Esophagus muscularis mucosa (tissue), 4 donors: ENCODE measurements at regions not wholly inside any gene's neighbourhood (a gene's known extent, or its start where the extent isn't known, plus 50 kb on each side); places are given as distances from the start of the nearest gene placed in this dataset.

Source experiments
- DNase-seq: peaks from one replicate; pipeline ENCODE4 v3.0.0-alpha.2; 2017; ENCODE audit errors: extremely low spot score
- H3K27ac ChIP-seq, 4 donors: fragments of 200-600 bp; sonication (generic); replicated peaks in 1 of 4; 1 replicate in 3 of 4; 2 replicates in 1 of 4; pipeline ENCODE4 v1.5.1; 2016 to 2019; ENCODE audit warnings: mild to moderate bottlenecking in 1 of 4
- H3K27me3 ChIP-seq, 4 donors: fragments of 200-600 bp; sonication (generic); one replicate each; pipeline versions ENCODE4 v1.5.1 to v1.6.0; 2016 to 2019
- H3K36me3 ChIP-seq, 4 donors: fragments of 200-600 bp; sonication (generic); one replicate each; pipeline ENCODE4 v1.5.1; 2016 to 2019
- H3K4me1 ChIP-seq, 4 donors: fragments of 200-600 bp; sonication (generic); one replicate each; pipeline ENCODE4 v1.5.1; 2016 to 2019
- H3K4me3 ChIP-seq, 4 donors: fragments of 200-600 bp; sonication (generic); 1 replicate in 2 of 4; 2 replicates in 2 of 4; pipeline ENCODE4 v1.5.1; 2016 to 2019; ENCODE audit warnings: mild to moderate bottlenecking in 4 of 4, moderate library complexity in 1 of 4
- H3K9me3 ChIP-seq, 4 donors: fragments of 200-600 bp; sonication (generic); 1 replicate in 3 of 4; 2 replicates in 1 of 4; pipeline ENCODE4 v1.5.1; 2016 to 2019
- CTCF ChIP-seq, 3 experiments: fragments of 200-600 bp in 2 of 3; fragments of 450-650 bp in 1 of 3; sonication (generic) in 2 of 3; IDR thresholded peaks; one replicate each; pipeline ENCODE4 v1.5.1; 2017 to 2019; ENCODE audit warnings: antibody characterized with exemption in 3 of 3, mild to moderate bottlenecking in 2 of 3, moderate library complexity in 1 of 3
- EP300 ChIP-seq: sonication (generic); formaldehyde crosslinking; IDR thresholded peaks from one replicate; pipeline ENCODE4 v1.6.1; 2017; ENCODE audit warnings: antibody characterized with exemption
- POLR2A ChIP-seq: fragments of 450-650 bp; IDR thresholded peaks from one replicate; pipeline ENCODE4 v1.6.1; 2017; ENCODE audit warnings: antibody characterized with exemption, moderate library complexity, mild to moderate bottlenecking, low read depth
- POLR2AphosphoS5 ChIP-seq, 2 donors: sonication (generic); formaldehyde crosslinking; IDR thresholded peaks; one replicate each; pipeline ENCODE4 v1.6.1; 2017; ENCODE audit warnings: antibody characterized with exemption in 2 of 2
- whole genome bisulfite sequencing: methylation state at CpG from one replicate; pipeline ENCODE4 v1.1.5; 2018; 5-methylcytosine and 5-hydroxymethylcytosine counted together
- intact Hi-C: fragments of 100-400 bp; cut with DNase I; formaldehyde crosslinking; loops from one replicate; pipeline ENCODE4 v1.15.1; 2023

GRCh38 chrX:68945081-68945602 lies 116.3 kb downstream of the EFNB1 start:
- Histone ChIP-seq H3K4me1 (peaks cover 0 to 11% (median 2%) of the 10 kb centered on the region in 4 donors), H3K27me3 (no peaks in the 10 kb centered on the region), H3K4me3 (no peak overlapping the region), H3K27ac (no peak overlapping the region), H3K9me3 (no peaks in the 10 kb centered on the region), H3K36me3 (no peaks in the 10 kb centered on the region)
- WGBS = 85% methylated on average over 2 of the region's 2 CpGs
- TF ChIP-seq EP300 (no peak), POLR2A (no peak), CTCF (IDR thresholded peaks at IDR 0.05) (no peak), POLR2AphosphoS5 (IDR thresholded peaks at IDR 0.05) (no peak)
- peak; percentile 55 for DNase-seq
- intact Hi-C loops = no loop called here

- Histone ChIP-seq H3K9me3 (no peaks in the 10 kb centered on the region), H3K4me1 (peaks cover 0 to 11% (median 2%) of the 10 kb centered on the region in 4 donors), H3K36me3 (no peaks in the 10 kb centered on the region), H3K27ac (no peak overlapping the region), H3K4me3 (no peak overlapping the region), H3K27me3 (no peaks in the 10 kb centered on the region)
- no peak for DNase-seq
- WGBS = 71% methylated on average over 2 of the region's 2 CpGs
- TF ChIP-seq POLR2A (no peak), CTCF (IDR thresholded peaks at IDR 0.05) (no peak), POLR2AphosphoS5 (IDR thresholded peaks at IDR 0.05) (no peak), EP300 (no peak)
- intact Hi-C loops = no loop called here
These were observed 115.4 kb downstream of the EFNB1 start for GRCh38 chrX:68944211-68944610.

DNA sequence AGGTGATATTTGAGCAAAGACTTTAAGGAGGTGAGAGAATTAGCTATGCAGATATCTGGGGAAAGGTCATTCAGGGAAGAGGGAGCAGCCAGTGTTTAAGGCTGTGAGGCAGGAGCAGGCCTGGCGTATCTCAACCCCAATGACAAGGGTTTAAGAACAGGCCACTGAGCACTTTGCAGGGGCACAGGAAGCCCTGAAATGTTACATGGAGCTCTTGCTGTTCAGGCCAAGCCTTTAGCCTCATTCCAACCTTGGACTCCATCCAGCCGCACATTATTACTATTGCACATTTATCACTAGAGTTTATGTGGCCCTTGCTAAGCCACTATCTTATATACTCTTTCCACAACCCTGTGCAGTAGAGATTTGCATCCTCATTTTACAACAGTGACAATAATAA lies 114.0 kb downstream of the EFNB1 start:
- Histone ChIP-seq H3K27me3 (no peaks in the 10 kb centered on the region), H3K36me3 (no peaks in the 10 kb centered on the region), H3K27ac (no peak overlapping the region), H3K4me3 (no peak overlapping the region), H3K4me1 (peaks cover 0 to 11% (median 2%) of the 10 kb centered on the region in 4 donors), H3K9me3 (no peaks in the 10 kb centered on the region)
- intact Hi-C loops = no loop called here
- TF ChIP-seq POLR2A (no peak), EP300 (no peak), POLR2AphosphoS5 (IDR thresholded peaks at IDR 0.05) (no peak), CTCF (IDR thresholded peaks at IDR 0.05) (no peak)
- no peak for DNase-seq
- WGBS = 81% methylated on average over 2 of the region's 2 CpGs

DNA sequence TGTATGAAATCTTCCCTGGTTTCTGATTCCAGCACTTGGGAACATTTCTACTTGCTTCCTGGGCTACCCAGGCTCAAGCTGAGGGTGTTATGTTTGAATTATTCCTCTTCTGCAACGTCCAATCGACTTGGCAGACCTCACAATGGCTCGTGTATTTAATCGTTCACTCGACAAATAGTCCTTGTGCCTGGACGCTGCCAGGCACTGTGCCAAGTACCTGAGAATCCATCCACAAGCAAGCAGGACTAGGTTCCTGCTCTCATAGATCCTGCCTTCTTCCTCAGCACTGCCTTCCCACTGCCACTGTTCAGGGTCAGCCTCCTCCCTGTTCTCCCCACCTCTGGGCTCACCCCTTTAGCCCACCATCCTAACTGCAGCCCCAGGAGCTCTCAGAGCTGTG lies 113.3 kb downstream of the EFNB1 start:
- intact Hi-C loops = no loop called here
- Histone ChIP-seq H3K36me3 (no peaks in the 10 kb centered on the region), H3K27ac (no peak overlapping the region), H3K4me3 (no peak overlapping the region), H3K9me3 (no peaks in the 10 kb centered on the region), H3K27me3 (no peaks in the 10 kb centered on the region), H3K4me1 (peaks cover 0 to 11% (median 2%) of the 10 kb centered on the region in 4 donors)
- TF ChIP-seq EP300 (no peak), POLR2A (no peak), POLR2AphosphoS5 (IDR thresholded peaks at IDR 0.05) (no peak), CTCF (IDR thresholded peaks at IDR 0.05) (no peak)
- DNase-seq = peak; percentile 29
- 51% methylated on average over 6 of the region's 6 CpGs for WGBS

DNA sequence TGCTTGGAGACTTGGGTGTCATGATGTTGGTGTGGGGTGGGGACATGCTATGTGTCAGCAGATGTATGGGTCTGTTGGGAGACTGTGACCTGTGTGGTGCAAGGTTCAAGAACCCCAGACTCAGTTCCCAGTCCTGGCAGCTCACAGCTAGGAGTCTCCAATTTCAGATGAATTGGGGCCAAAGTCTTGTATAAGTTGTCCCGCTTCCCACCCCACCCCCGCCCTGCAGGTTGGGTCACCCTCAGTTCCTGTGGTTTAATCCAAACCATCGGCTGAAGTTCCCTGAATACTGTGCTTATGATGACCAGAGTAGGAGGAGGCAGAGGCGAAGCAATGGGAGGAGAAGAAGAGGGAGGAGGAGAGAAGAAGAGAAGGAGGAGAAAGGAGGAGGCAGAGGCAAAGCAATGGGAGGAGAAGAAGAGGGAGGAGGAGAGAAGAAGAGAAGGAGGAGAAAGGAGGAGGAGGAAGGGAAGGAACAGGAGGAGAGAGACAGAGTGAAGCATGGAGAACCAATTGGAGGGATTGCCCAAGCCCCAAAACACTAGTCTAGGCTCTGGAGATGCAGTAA lies 112.6 kb downstream of the EFNB1 start:
- H3K27ac ChIP-seq = no peak overlapping the region
- TF ChIP-seq CTCF (IDR thresholded peaks at IDR 0.05) (no peak), POLR2A (no peak), POLR2AphosphoS5 (IDR thresholded peaks at IDR 0.05) (no peak), EP300 (no peak)
- no peaks in the 10 kb centered on the region for H3K27me3 ChIP-seq
- H3K4me1 ChIP-seq = peaks cover 0 to 11% (median 2%) of the 10 kb centered on the region in 4 donors
- intact Hi-C loops = no loop called here
- peak; percentile 29 for DNase-seq
- H3K4me3 ChIP-seq = no peak overlapping the region
- H3K36me3 ChIP-seq = no peaks in the 10 kb centered on the region
- 79% methylated on average over 4 of the region's 4 CpGs for WGBS
- no peaks in the 10 kb centered on the region for H3K9me3 ChIP-seq
